Loucy (cell line): ENCODE measurements at regions not wholly inside any gene's neighbourhood (a gene's known extent, or its start where the extent isn't known, plus 50 kb on each side); places are given as distances from the start of the nearest gene placed in this dataset.

ENCODE experiments used
- CTCF ChIP-seq: fragments of 200-600 bp; sonication (generic); conservative IDR thresholded peaks from 2 replicates; pipeline ENCODE4 v1.5.1; 2014; ENCODE audit warnings: mild to moderate bottlenecking, antibody characterized with exemption, low read length
- EZH2phosphoT487 ChIP-seq: fragments of 200-600 bp; IDR thresholded peaks from 2 replicates; pipeline ENCODE4 v1.6.1; 2018; ENCODE audit warnings: antibody characterized with exemption, mild to moderate bottlenecking, moderate library complexity, borderline replicate concordance

DNA sequence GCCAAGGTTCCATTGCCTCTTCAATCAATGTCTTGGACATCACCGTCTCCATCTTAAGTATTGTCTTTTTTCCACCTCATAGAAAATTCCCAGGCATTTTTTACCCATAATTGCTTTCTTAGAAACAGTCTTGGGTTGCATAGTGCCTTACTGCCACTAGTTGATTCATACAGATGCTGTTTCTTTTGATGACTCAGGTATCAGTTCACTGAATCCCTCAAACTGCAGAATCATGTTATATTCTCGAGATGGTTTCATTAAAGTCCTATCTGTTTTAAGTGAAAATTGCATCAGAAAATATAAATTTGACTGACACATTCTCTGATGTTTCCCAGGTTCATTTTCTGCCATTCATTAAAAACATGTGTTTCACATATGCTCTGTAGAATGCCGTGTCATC lies 1489.1 kb downstream of the BRINP3 start:
- TF ChIP-seq CTCF, result no peak
- TF ChIP-seq EZH2phosphoT487, result no peak
